A673 (cell line): ENCODE measurements at regions not wholly inside any gene's neighbourhood (a gene's known extent, or its start where the extent isn't known, plus 50 kb on each side); places are given as distances from the start of the nearest gene placed in this dataset.

ENCODE experiments used
- BruUV-seq: library from RNA; stranded (reverse); fragments of 400-500 nt; replicated peaks from 2 replicates; lab custom pipeline; 2021; lab: Mats Ljungman, UMichigan
- CTCF ChIA-PET: fragments of 300-600 bp; sonication (Branson Sonifier 250); formaldehyde crosslinking; loops from one replicate; lab custom pipeline; 2022; ENCODE audit warnings: antibody characterized with exemption; lab: Charles Lee
- POLR2A ChIA-PET: fragments of 300-600 bp; sonication (Branson Sonifier 250); formaldehyde crosslinking; loops from one replicate; lab custom pipeline; 2022; ENCODE audit warnings: antibody characterized with exemption; ENCODE audit not compliant: low non-redundant PET; lab: Charles Lee
- DNase-seq: peaks from one replicate; pipeline ENCODE4 v3.0.0-alpha.2; 2015; ENCODE audit warnings: low spot score
- H3K27ac ChIP-seq: fragments of 200-600 bp; sonication (generic); 2 replicates; pipeline ENCODE4 v1.5.1; 2016; ENCODE audit warnings: mixed run types, low read depth, mild to moderate bottlenecking, mixed read lengths, antibody characterized with exemption, low read length; ENCODE audit not compliant: poor library complexity, severe bottlenecking
- H3K27me3 ChIP-seq: fragments of 200-600 bp; sonication (generic); replicated peaks from 2 replicates; pipeline ENCODE4 v1.6.1; 2017; ENCODE audit warnings: mixed run types, low read depth, mild to moderate bottlenecking, mixed read lengths, antibody characterized with exemption, low read length; ENCODE audit not compliant: insufficient read depth, poor library complexity
- H3K36me3 ChIP-seq: fragments of 200-600 bp; sonication (generic); 2 replicates; pipeline ENCODE4 v1.6.1; 2016; ENCODE audit warnings: mixed run types, mild to moderate bottlenecking, mixed read lengths, antibody characterized with exemption, low read length; ENCODE audit not compliant: insufficient read depth, poor library complexity, severe bottlenecking
- H3K4me1 ChIP-seq: fragments of 200-600 bp; sonication (generic); 2 replicates; pipeline ENCODE4 v1.6.1; 2017; ENCODE audit warnings: mixed run types, mild to moderate bottlenecking, mixed read lengths, antibody characterized with exemption, low read length; ENCODE audit not compliant: insufficient read depth, poor library complexity, severe bottlenecking
- H3K4me3 ChIP-seq: fragments of 200-600 bp; sonication (generic); 2 replicates; pipeline ENCODE4 v1.5.1; 2016; ENCODE audit warnings: low read depth, mixed run types, mild to moderate bottlenecking, mixed read lengths, low read length; ENCODE audit not compliant: poor library complexity, severe bottlenecking
- H3K9me3 ChIP-seq: fragments of 200-600 bp; sonication (generic); 2 replicates; pipeline ENCODE4 v1.6.1; 2016; ENCODE audit warnings: mixed run types, low read depth, mild to moderate bottlenecking, mixed read lengths, antibody characterized with exemption, low read length; ENCODE audit not compliant: poor library complexity, severe bottlenecking
- CTCF ChIP-seq: fragments of 300-800, 200-600 bp; sonication (generic); conservative IDR thresholded peaks from 2 replicates; pipeline ENCODE4 v1.5.1; 2017; ENCODE audit warnings: low read depth, mild to moderate bottlenecking, antibody characterized with exemption, low read length, moderate library complexity, mixed read lengths
- EZH2 ChIP-seq: fragments of 200-600 bp; sonication (generic); IDR thresholded peaks from 2 replicates; pipeline ENCODE4 v1.6.1; 2017; ENCODE audit warnings: borderline replicate concordance, low read depth, mild to moderate bottlenecking, mixed read lengths, antibody characterized with exemption, low read length; ENCODE audit not compliant: poor library complexity, severe bottlenecking
- intact Hi-C: fragments of 100-400 bp; cut with micrococcal nuclease; formaldehyde crosslinking; loops from one replicate; pipeline ENCODE4 v1.10.0; 2022; ENCODE audit not compliant: unreplicated experiment

- H3K27me3 ChIP-seq = peaks cover 29% of the 10 kb centered on the region
- no peaks in the 10 kb centered on the region for H3K9me3 ChIP-seq
- no peak overlapping the region for H3K27ac ChIP-seq
- ChIA-PET POLR2A (no interaction called here), CTCF (no interaction called here)
- BruUV-seq = no TSS peak
- DNase-seq = no peak
- H3K36me3 ChIP-seq = no peaks in the 10 kb centered on the region
- no peak overlapping the region for H3K4me3 ChIP-seq
- no peaks in the 10 kb centered on the region for H3K4me1 ChIP-seq
- TF ChIP-seq EZH2 = no peak
- TF ChIP-seq CTCF = no peak
- intact Hi-C loops = no loop called here
These were observed 59.5 kb upstream of the SEZ6L start for GRCh38 chr22:26109686-26110315.

DNA sequence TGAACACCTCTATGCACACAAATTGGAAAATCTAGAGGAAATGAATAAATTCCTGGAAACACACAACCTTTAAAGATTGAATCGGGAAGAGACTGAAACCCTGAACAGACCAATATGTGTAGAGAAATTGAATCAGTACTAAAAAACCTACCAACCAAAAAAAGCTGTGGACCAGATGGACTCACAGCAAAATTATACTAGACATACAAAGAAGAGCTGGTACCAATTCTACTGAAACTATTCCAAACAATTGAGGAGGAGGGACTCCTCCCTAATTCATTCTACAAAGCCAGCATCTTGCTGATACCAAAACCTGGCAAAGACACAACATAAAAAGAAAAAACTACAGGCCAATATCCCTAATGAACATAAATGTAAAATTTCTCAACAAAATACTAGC lies 54.4 kb upstream of the SEZ6L start:
- POLR2A ChIA-PET = no interaction called here
- no peak for TF ChIP-seq CTCF
- TF ChIP-seq EZH2 = no peak
- no TSS peak for BruUV-seq
- H3K9me3 ChIP-seq = no peaks in the 10 kb centered on the region
- intact Hi-C loops = no loop called here
- no peaks in the 10 kb centered on the region for H3K36me3 ChIP-seq
- H3K4me1 ChIP-seq = no peaks in the 10 kb centered on the region
- no peak overlapping the region for H3K27ac ChIP-seq
- DNase-seq = no peak
- CTCF ChIA-PET = no interaction called here
- no peak overlapping the region for H3K4me3 ChIP-seq
- peaks cover 34% of the 10 kb centered on the region for H3K27me3 ChIP-seq

DNA sequence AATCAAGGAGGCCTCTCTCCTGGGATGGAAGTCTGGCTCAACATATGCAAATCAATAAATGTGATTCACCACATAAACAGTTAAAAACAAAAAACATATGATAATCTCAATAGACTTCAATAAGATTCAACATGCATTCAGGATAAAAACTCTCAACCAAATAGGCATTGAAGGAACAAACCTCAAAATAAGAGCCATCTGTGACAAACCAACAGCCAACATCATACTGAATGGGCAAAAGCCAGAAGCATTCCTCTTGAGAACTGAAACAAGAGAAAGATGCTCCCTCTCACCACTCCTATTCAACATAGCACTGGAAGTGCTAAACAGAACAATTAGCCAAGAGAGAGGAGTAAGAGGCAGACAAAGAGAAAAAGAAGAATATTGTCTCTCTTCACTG lies 54.0 kb upstream of the SEZ6L start:
- H3K36me3 ChIP-seq = no peaks in the 10 kb centered on the region
- no peak overlapping the region for H3K4me3 ChIP-seq
- TF ChIP-seq CTCF (no peak), EZH2 (no peak)
- ChIA-PET CTCF (no interaction called here), POLR2A (no interaction called here)
- no peak for DNase-seq
- H3K4me1 ChIP-seq = no peaks in the 10 kb centered on the region
- BruUV-seq = no TSS peak
- intact Hi-C loops = no loop called here
- H3K27ac ChIP-seq = no peak overlapping the region
- H3K9me3 ChIP-seq = no peaks in the 10 kb centered on the region
- H3K27me3 ChIP-seq = peaks cover 37% of the 10 kb centered on the region
